Adipocyte (in vitro differentiated cells): ENCODE measurements at regions not wholly inside any gene's neighbourhood (a gene's known extent, or its start where the extent isn't known, plus 50 kb on each side); places are given as distances from the start of the nearest gene placed in this dataset.
A peak's percentile ranks its signal among the peaks of the same experiment; 100 is the strongest.

Source experiments
- DNase-seq: peaks from one replicate; pipeline ENCODE4 v3.0.0-alpha.2; 2015; ENCODE audit warnings: low read depth
- H3K27me3 ChIP-seq: replicated peaks from 2 replicates; pipeline ENCODE4 v1.7.0; 2013; ENCODE audit warnings: mild to moderate bottlenecking, low read length, moderate library complexity; ENCODE audit not compliant: control insufficient read depth, insufficient read depth
- H3K36me3 ChIP-seq: 2 replicates; pipeline ENCODE4 v1.7.0; 2013; ENCODE audit warnings: low read length, mild to moderate bottlenecking, moderate library complexity; ENCODE audit not compliant: control insufficient read depth, insufficient read depth, severe bottlenecking
- H3K4me1 ChIP-seq: 2 replicates; pipeline ENCODE4 v1.7.0; 2013; ENCODE audit warnings: mild to moderate bottlenecking, low read length, moderate library complexity; ENCODE audit not compliant: control insufficient read depth, insufficient read depth
- H3K4me3 ChIP-seq: 2 replicates; pipeline ENCODE4 v1.7.0; 2013; ENCODE audit warnings: mild to moderate bottlenecking, low read length, moderate library complexity
- H3K9ac ChIP-seq: 2 replicates; pipeline ENCODE4 v1.7.0; 2013; ENCODE audit warnings: mild to moderate bottlenecking, low read length, moderate library complexity
- H3K9me3 ChIP-seq: 2 replicates; pipeline ENCODE4 v1.7.0; 2013; ENCODE audit warnings: mild to moderate bottlenecking, low read length, moderate library complexity; ENCODE audit not compliant: control insufficient read depth

DNA sequence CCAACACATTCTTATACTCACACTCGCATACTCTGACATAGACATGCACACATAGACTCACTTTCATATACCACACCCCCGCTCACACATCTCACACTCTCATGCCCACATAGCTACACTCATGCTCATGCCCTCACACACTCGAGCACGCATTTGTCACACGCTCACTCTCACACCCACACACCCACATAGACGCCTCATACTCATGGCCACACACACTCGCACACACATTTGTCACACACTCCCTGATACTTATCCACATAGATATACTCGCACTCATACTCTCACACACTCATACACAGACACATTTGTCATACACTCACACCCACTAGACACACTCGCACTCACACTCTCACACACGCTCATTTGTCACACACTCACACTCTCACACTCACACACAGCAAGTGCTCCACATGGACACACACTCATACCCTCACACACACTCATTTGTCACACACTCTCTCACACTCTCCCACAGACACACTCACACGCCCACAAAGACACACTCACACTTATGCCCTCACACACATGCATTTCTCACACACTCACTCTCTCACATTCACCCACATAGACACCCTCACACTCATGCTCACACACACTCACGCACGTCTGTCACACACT, 50.9 kb downstream of the TNP1 start:
- Histone ChIP-seq H3K36me3 (no peaks in the 10 kb centered on the region), H3K4me3 (no peak overlapping the region), H3K27me3 (peaks cover 3% of the 10 kb centered on the region), H3K4me1 (peaks cover 11% of the 10 kb centered on the region), H3K9me3 (peaks cover 6% of the 10 kb centered on the region), H3K9ac (no peak overlapping the region)
- DNase-seq: no peak

DNA sequence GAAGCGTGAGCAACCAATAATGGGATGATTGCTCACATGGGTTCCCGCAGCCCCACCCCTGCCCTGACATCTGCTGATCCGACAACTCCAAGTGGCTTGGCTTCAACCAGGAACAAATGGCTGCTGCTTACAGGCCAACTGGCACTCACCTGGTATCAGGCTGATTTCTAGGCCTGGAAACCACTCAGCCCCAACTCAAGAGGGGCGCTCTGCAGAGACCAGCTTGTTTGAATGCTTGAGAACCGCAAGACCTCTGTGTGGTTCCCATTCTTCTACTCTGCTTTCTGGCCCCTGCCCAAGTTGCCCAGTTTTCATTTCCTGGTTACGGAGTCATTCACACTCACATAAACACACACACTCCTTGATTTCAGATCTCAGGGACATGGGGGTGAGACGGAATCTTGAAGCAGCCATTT, 52.0 kb downstream of the TNP1 start:
- H3K36me3 ChIP-seq: no peaks in the 10 kb centered on the region
- H3K4me3 ChIP-seq: no peak overlapping the region
- no peak for DNase-seq
- no peak overlapping the region for H3K9ac ChIP-seq
- H3K4me1 ChIP-seq: peaks cover 11% of the 10 kb centered on the region
- no peaks in the 10 kb centered on the region for H3K27me3 ChIP-seq
- peaks cover 2% of the 10 kb centered on the region for H3K9me3 ChIP-seq

DNA sequence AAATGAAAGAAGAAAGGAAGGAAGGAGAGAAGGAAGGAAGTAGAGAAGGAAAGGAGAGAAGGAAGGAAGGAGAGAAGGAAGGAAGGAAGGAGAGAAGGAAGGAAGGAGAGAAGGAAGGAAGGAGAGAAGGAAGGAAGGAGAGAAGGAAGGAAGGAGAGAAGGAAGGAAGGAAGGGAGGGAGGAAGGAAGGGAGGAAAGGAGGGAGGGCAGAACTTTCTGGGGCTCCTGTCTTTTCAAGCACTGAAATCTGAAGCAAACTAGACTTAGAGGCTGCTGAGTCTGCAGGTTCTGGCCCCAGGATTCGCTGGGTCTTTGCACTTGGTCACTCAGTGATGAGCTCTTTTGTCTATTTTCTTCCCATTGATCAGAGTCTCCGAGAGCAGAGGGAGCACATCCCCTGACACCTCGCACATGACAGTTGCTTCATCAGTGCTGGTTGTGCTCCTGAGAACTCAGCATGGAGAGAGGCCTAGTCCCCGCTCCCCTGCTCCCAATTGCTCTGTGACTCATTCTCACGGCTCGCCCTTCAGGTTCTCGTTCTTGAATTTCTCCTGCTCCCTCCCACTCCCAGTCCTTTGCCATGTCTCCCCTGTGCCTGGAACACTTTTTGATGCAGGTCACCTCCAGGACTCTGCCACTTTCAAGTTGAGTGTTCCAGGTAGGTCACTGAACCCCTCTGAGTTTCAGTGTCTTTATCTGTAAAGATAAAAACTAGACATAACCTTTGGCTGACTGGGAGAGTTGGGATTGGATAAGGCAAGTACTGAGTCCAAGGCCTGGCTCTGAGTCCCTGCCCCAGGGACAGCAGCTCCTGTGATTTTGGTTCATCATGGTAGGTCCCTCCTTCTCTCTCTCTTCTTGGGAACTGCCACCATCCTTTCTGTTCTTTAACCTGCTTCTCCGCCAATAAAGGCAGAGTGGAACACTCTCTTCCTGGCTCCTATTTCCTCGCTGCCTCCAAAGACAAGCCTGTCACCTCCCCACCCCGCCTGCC, 55.2 kb downstream of the TNP1 start:
- no peak for DNase-seq
- no peak overlapping the region for H3K9ac ChIP-seq
- H3K4me3 ChIP-seq: no peak overlapping the region
- H3K36me3 ChIP-seq: no peaks in the 10 kb centered on the region
- no peaks in the 10 kb centered on the region for H3K27me3 ChIP-seq
- peaks cover 30% of the 10 kb centered on the region for H3K4me1 ChIP-seq
- H3K9me3 ChIP-seq: no peaks in the 10 kb centered on the region

DNA sequence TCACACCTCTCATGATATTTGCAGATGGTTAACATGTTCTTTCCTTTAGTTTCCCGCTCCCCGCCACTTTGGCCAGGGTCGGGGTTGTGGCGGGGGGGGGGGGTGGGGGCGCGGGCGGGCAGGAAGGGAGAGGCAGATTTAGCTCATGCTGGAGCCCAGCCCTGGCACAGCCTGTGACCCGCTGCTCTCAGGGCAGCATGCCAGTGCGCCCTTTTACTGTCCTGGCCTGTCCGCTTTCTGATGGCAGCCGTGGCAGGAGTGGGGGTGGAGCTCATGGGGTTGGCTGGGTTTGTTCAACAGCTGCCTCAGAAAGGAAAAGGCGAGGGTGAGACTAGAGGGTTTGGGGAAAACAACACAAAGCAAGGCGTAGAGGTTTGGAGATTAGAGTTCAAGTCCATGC, 56.1 kb downstream of the TNP1 start:
- no peak overlapping the region for H3K9ac ChIP-seq

DNA sequence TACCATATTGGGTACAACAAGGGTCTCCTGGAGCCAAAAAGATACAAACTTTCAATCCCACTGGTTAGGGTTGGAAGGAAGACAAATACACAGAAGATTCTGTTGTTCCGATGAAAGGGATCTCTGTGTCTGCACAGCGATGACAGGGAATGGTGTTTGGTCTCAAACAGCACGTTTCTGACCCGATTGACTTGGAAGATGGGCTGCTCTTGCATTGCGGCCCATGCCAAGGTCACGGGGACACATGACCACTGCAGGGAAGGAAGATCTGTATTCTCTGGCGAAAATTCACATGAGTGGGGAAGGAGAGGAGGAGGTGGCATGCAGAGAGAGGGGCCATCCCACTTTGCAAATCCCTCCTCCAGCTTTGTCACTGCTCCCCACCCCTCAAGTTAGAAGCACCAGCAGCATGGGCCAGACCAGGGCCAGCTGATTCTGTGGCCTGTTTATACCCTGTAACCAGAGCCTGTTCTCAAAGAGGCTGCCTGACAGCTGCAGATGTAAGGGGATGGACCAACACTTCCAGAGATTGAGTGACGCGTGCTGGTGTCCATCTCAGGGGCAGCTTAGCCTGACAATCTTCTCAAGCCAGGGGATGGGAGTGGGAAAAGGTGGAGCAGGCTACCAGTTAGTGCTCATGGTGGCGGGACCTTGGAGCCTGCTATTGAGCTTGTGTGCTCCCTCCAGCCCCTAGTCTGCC, 57.2 kb downstream of the TNP1 start:
- no peak for DNase-seq
- Histone ChIP-seq H3K9ac (no peak overlapping the region), H3K4me3 (no peak overlapping the region), H3K27me3 (no peaks in the 10 kb centered on the region), H3K36me3 (no peaks in the 10 kb centered on the region), H3K9me3 (no peaks in the 10 kb centered on the region), H3K4me1 (peaks cover 32% of the 10 kb centered on the region)

More for the DNA sequence above, 56.1 kb downstream of the TNP1 start:
- DNase-seq: no peak
- Histone ChIP-seq H3K36me3 (no peaks in the 10 kb centered on the region), H3K4me3 (no peak overlapping the region), H3K27me3 (no peaks in the 10 kb centered on the region), H3K9me3 (no peaks in the 10 kb centered on the region), H3K4me1 (peaks cover 34% of the 10 kb centered on the region)

DNA sequence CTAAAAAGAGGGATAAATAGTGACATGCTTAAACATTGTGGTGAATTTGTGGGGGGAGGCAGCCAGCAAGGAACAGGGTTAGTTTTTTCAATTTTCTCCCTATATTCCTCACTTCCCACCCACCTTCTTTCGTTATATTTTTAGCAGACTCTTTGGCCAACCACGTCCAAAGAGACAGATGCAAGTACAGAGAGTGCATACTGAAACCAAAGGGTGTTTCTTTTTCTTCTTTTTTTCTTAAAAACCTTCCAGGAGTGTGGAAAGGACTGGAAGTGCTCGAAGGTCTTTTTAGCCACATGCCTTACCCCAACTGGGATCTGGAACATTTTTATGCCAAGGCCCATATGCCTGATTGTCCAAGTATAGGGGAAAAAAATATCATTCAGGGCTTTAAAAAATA, 59.0 kb downstream of the TNP1 start:
- no peak for DNase-seq
- H3K36me3 ChIP-seq: no peaks in the 10 kb centered on the region
- no peak overlapping the region for H3K4me3 ChIP-seq
- peak overlapping the region; percentile 35 for H3K9ac ChIP-seq
- no peaks in the 10 kb centered on the region for H3K9me3 ChIP-seq
- peaks cover 31% of the 10 kb centered on the region for H3K4me1 ChIP-seq
- H3K27me3 ChIP-seq: no peaks in the 10 kb centered on the region

DNA sequence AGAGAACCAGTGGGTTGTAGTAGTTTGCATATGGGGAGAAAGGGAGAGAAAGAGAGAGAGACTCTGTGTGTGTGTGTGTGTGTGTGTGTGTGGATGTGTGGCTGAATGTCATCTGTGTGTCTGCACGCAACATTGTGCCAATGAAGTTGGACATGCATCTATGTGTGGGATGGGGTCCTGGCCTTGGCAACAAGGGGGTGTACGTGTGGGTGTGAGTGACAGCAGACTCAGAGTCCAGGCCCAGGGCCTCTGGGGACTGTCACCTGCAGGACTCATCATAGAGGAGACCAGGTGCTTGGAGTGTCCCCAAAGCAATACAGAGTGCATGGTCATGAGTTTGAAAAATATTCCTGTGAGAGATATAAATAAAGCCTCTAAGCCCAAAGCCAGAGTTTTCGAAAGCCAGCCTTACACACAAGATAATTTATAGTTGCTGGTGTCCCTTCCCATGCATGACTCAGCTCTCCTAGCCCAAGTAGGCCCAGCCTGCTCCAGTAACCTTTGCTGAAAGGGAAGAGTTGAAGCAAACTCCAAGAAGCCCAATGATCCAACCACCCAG, 59.9 kb downstream of the TNP1 start:
- Histone ChIP-seq H3K9me3 (no peaks in the 10 kb centered on the region), H3K4me1 (peaks cover 29% of the 10 kb centered on the region), H3K36me3 (no peaks in the 10 kb centered on the region), H3K27me3 (no peaks in the 10 kb centered on the region), H3K4me3 (no peak overlapping the region), H3K9ac (peak overlapping the region; percentile 35)
- peak; percentile 25 for DNase-seq

DNA sequence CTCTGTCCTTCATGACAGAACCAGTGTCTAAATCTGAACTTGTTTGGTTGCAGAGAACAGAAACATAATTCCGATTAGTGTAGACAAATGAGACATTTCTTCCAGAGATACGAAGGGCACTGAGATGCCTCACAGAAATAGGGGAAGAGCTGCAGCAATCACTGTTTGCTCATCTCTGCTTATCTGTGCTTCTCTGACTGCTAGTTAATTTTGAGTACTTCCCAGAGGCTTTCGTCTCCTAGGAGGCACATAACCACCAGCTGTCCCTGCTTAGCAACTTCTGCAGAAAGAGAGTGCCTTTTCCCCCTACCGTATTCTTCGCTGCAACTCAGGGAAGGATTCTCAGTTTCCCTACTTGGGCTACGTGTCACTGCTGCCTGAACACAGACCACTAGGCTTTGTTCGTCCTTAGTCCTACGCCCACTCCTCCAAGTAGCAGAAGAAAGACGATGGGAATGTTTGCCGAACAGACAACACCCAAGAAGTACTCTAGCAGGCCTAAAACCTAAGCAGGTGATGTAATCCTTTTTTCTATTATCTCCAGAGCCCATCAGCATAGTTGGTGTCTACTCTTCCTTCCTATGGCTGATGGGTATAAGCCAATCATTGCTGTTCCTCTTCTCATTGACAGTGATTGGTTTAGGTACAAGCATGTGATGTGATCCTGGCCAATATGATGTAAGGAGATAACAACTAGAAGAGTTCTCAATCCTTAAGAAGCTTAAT, 63.6 kb downstream of the TNP1 start:
- Histone ChIP-seq H3K9ac (no peak overlapping the region), H3K9me3 (no peaks in the 10 kb centered on the region), H3K4me1 (peaks cover 44% of the 10 kb centered on the region), H3K4me3 (no peak overlapping the region), H3K27me3 (no peaks in the 10 kb centered on the region), H3K36me3 (no peaks in the 10 kb centered on the region)
- no peak for DNase-seq

DNA sequence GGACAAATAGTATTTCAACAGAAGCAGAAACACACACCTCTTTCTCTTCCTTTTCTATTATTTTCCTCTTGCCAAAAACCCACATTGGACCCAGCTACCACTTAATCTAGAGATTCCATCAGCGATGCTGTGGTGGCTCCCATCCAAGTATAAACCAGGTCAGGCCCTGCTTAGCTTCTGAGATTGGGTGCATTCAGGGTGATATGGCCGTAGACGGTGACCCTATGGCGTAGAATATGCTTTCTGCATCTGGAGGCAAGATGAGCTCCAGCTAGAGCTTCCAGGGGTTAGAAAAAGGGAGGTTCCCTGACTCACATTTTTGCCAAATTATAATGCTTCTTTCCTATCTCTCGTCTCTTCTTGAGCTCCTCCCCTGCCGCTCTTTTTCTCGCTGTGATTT, 66.5 kb downstream of the TNP1 start:
- DNase-seq: no peak
- H3K4me1 ChIP-seq: peaks cover 47% of the 10 kb centered on the region
- no peaks in the 10 kb centered on the region for H3K9me3 ChIP-seq
- no peaks in the 10 kb centered on the region for H3K27me3 ChIP-seq
- H3K36me3 ChIP-seq: no peaks in the 10 kb centered on the region
- H3K9ac ChIP-seq: peak overlapping the region; percentile 80
- no peak overlapping the region for H3K4me3 ChIP-seq

DNA sequence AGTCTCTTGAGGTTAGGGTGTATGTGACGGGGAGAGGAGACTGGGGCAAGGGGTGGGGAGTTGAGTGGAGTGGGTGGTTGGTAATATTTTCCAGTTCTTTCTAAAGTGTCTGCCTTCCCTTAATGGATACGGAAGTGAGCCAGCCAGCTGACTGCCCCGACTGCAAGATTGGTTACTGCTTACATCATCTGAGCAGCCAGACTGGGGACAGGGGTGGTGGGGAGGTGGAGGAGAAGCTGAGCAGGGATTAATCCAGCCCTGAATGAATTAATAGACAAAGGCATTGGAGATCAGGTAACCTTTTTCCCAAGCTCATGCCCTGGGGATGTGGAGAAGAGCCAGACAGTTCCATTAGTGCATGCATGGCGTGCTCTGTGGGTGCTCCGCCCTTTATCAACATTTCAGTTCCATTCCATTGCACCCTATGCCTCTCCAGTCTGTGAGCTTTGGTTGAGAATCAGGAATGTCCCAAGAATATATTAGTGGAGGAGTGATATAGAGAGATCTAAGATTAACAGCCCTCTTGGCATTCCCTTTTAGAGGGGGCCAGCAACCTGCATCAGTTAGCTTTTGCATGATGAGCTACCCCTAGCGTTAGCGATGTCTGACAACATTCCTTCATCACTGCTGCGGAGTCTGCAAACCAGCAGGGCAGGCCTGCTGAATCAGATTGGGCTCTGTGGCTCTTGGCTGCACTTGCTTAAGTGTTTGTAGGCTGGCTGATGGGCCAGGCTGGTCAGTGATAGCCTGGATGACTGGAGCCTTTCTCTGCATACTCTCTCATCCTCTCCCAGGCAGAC, 67.4 kb downstream of the TNP1 start:
- peak; percentile 63 for DNase-seq
- H3K4me1 ChIP-seq: peaks cover 47% of the 10 kb centered on the region

More for the DNA sequence above, 67.4 kb downstream of the TNP1 start:
- H3K36me3 ChIP-seq: no peaks in the 10 kb centered on the region
- H3K27me3 ChIP-seq: no peaks in the 10 kb centered on the region
- peak overlapping the region; percentile 51 for H3K4me3 ChIP-seq
- H3K9ac ChIP-seq: peak overlapping the region; percentile 80
- H3K9me3 ChIP-seq: no peaks in the 10 kb centered on the region
